ENCODE measurements at regions not wholly inside any gene's neighbourhood (a gene's known extent, or its start where the extent isn't known, plus 50 kb on each side); places are given as distances from the start of the nearest gene placed in this dataset.
"Not testable (repeated sequence)": the region's sequence is repeated elsewhere in the genome, so short reads cannot be mapped to it uniquely, and the experiment has no call there.

DNA sequence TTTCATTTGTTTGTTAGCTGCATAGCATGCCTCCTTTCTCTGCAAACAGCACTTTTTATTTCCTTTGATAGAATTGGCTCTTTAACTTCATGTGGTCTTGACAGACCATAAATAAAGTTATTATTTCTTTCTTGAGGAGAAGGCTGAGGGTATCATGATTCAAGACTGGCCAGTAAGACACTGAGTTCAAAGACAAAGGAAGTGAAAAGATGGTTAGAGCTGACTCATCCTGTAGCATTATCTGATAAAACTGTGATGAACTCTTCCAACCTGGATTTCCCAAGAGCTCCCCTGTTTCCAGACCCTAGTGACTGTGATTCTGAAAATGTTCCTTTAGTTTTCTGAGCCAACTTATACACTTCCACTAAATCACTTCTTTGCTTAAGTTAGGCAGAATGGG, 179.3 kb upstream of the FAT3 start:
- no peaks in the 10 kb centered on the region for H3K4me1 ChIP-seq (ENCODE audit: control insufficient read depth, low read length)
- H3K79me2 ChIP-seq (ENCODE audit: control insufficient read depth, low read length) = no peaks in the 10 kb centered on the region
- no peaks in the 10 kb centered on the region for H3F3A ChIP-seq (ENCODE audit: control insufficient read depth, insufficient read depth)
- H3K27me3 ChIP-seq (ENCODE audit: control insufficient read depth, low read length) = no peaks in the 10 kb centered on the region
- no peaks in the 10 kb centered on the region for H3K9me2 ChIP-seq (replicated peaks; ENCODE audit: control insufficient read depth, low read length)
- TF ChIP-seq EZH2phosphoT487 (IDR thresholded peaks at IDR 0.05; ENCODE audit: borderline replicate concordance, low read length) = no peak
- TF ChIP-seq, protein P1, sequence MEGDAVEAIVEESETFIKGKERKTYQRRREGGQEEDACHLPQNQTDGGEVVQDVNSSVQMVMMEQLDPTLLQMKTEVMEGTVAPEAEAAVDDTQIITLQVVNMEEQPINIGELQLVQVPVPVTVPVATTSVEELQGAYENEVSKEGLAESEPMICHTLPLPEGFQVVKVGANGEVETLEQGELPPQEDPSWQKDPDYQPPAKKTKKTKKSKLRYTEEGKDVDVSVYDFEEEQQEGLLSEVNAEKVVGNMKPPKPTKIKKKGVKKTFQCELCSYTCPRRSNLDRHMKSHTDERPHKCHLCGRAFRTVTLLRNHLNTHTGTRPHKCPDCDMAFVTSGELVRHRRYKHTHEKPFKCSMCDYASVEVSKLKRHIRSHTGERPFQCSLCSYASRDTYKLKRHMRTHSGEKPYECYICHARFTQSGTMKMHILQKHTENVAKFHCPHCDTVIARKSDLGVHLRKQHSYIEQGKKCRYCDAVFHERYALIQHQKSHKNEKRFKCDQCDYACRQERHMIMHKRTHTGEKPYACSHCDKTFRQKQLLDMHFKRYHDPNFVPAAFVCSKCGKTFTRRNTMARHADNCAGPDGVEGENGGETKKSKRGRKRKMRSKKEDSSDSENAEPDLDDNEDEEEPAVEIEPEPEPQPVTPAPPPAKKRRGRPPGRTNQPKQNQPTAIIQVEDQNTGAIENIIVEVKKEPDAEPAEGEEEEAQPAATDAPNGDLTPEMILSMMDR (IDR thresholded peaks at IDR 0.05; ENCODE audit: low read depth, low read length, poor library complexity, severe bottlenecking) = no peak
- H3K9me3 ChIP-seq (ENCODE audit: control insufficient read depth, insufficient read depth, low read length) = no peaks in the 10 kb centered on the region
- H3K4me3 ChIP-seq (ENCODE audit: low read length) = no peak overlapping the region
- no peaks in the 10 kb centered on the region for H4K20me1 ChIP-seq (ENCODE audit: control insufficient read depth, insufficient read depth, low read depth, low read length)
- H3K36me3 ChIP-seq (ENCODE audit: control insufficient read depth, low read length) = no peaks in the 10 kb centered on the region
- no peak overlapping the region for H3K27ac ChIP-seq (ENCODE audit: low read depth, low read length)
- H3K4me2 ChIP-seq (ENCODE audit: low read length) = no peak overlapping the region

DNA sequence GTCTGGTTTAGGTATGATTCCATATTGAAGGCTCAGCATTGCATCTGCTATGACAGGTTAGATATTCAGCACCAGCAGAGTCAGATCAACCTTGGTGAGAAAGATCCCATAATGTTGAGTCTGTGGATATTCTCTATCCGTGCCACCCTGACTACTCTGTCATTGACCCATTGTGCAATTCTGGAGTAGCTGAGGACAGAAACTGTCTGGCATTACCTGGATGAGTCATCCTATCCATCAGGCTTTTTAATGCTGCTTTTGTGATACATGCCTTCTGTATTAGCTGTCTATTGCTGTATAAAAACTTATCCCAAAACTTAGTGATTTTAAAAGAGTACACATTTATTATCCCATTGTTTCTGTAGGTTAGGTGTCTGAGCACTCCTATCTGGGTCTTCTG, 189.1 kb upstream of the FAT3 start:
- H3K9me2 ChIP-seq (replicated peaks; ENCODE audit: control insufficient read depth, low read length) = no peaks in the 10 kb centered on the region
- no peak overlapping the region for H3K4me3 ChIP-seq (ENCODE audit: low read length)
- no peaks in the 10 kb centered on the region for H3K79me2 ChIP-seq (ENCODE audit: control insufficient read depth, low read length)
- no peaks in the 10 kb centered on the region for H3K27me3 ChIP-seq (ENCODE audit: control insufficient read depth, low read length)
- no peak overlapping the region for H3K4me2 ChIP-seq (ENCODE audit: low read length)
- no peak for TF ChIP-seq EZH2phosphoT487 (IDR thresholded peaks at IDR 0.05; ENCODE audit: borderline replicate concordance, low read length)
- TF ChIP-seq, protein P1 (IDR thresholded peaks at IDR 0.05; ENCODE audit: low read depth, low read length, poor library complexity, severe bottlenecking) = no peak
- no peaks in the 10 kb centered on the region for H4K20me1 ChIP-seq (ENCODE audit: control insufficient read depth, insufficient read depth, low read depth, low read length)
- no peaks in the 10 kb centered on the region for H3K9me3 ChIP-seq (ENCODE audit: control insufficient read depth, insufficient read depth, low read length)
- H3K36me3 ChIP-seq (ENCODE audit: control insufficient read depth, low read length) = no peaks in the 10 kb centered on the region
- no peaks in the 10 kb centered on the region for H3K4me1 ChIP-seq (ENCODE audit: control insufficient read depth, low read length)
- H3K27ac ChIP-seq (ENCODE audit: low read depth, low read length) = no peak overlapping the region
- no peaks in the 10 kb centered on the region for H3F3A ChIP-seq (ENCODE audit: control insufficient read depth, insufficient read depth)

DNA sequence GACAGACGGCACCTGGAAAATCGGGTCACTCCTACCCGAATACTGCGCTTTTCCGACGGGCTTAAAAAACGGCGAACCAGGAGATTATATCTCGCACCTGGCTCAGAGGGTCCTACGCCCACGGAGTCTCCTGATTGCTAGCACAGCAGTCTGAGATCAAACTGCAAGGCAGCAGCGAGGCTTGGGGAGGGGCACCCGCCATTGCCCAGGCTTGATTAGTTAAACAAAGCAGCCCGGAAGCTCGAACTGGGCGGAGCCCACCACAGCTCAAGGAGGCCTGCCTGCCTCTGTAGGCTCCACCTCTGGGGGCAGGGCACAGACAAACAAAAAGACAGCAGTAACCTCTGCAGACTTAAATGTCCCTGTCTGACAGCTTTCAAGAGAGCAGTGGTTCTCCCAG, 197.5 kb upstream of the FAT3 start:
- not testable (repeated sequence) for H3K4me1 ChIP-seq (ENCODE audit: control insufficient read depth, low read length); H4K20me1 ChIP-seq (ENCODE audit: control insufficient read depth, insufficient read depth, low read depth, low read length); H3K27me3 ChIP-seq (ENCODE audit: control insufficient read depth, low read length); H3K4me3 ChIP-seq (ENCODE audit: low read length); H3K79me2 ChIP-seq (ENCODE audit: control insufficient read depth, low read length); H3K36me3 ChIP-seq (ENCODE audit: control insufficient read depth, low read length); H3K4me2 ChIP-seq (ENCODE audit: low read length); H3K27ac ChIP-seq (ENCODE audit: low read depth, low read length); H3K9me3 ChIP-seq (ENCODE audit: control insufficient read depth, insufficient read depth, low read length); H3F3A ChIP-seq (ENCODE audit: control insufficient read depth, insufficient read depth); H3K9me2 ChIP-seq (replicated peaks; ENCODE audit: control insufficient read depth, low read length)

DNA sequence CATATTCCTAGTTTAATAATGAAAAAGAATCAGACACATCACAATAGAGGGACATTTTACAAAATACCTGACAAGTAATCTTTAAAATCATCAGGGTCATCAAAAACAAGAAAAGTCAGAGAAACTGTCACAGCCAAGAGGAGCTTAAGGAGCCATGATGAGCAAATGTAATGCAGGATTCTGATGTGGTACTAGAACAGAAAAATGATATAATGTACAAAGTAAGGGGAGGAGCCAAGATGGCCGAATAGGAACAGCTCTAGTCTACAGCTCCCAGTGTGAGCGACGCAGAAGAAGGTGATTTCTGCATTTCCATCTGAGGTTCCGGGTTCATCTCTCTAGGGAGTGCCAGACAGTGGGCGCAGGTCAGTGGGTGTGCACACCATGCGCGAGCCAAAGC, 198.0 kb upstream of the FAT3 start:
- no peaks in the 10 kb centered on the region for H3F3A ChIP-seq (ENCODE audit: control insufficient read depth, insufficient read depth)
- H3K4me2 ChIP-seq (ENCODE audit: low read length) = no peak overlapping the region
- no peaks in the 10 kb centered on the region for H3K79me2 ChIP-seq (ENCODE audit: control insufficient read depth, low read length)
- no peak overlapping the region for H3K4me3 ChIP-seq (ENCODE audit: low read length)
- no peak overlapping the region for H3K27ac ChIP-seq (ENCODE audit: low read depth, low read length)
- no peaks in the 10 kb centered on the region for H3K27me3 ChIP-seq (ENCODE audit: control insufficient read depth, low read length)
- H3K4me1 ChIP-seq (ENCODE audit: control insufficient read depth, low read length) = no peaks in the 10 kb centered on the region
- no peaks in the 10 kb centered on the region for H4K20me1 ChIP-seq (ENCODE audit: control insufficient read depth, insufficient read depth, low read depth, low read length)
- H3K9me3 ChIP-seq (ENCODE audit: control insufficient read depth, insufficient read depth, low read length) = no peaks in the 10 kb centered on the region; the same call in 1 of the 2 replicates
- no peaks in the 10 kb centered on the region for H3K36me3 ChIP-seq (ENCODE audit: control insufficient read depth, low read length)
- H3K9me2 ChIP-seq (replicated peaks; ENCODE audit: control insufficient read depth, low read length) = no peaks in the 10 kb centered on the region
- TF ChIP-seq, protein P1 (IDR thresholded peaks at IDR 0.05; ENCODE audit: low read depth, low read length, poor library complexity, severe bottlenecking) = no peak
- no peak for TF ChIP-seq EZH2phosphoT487 (IDR thresholded peaks at IDR 0.05; ENCODE audit: borderline replicate concordance, low read length)

All from DOHH2 (cell line).